DND-41 (cell line): ENCODE measurements at regions not wholly inside any gene's neighbourhood (a gene's known extent, or its start where the extent isn't known, plus 50 kb on each side); places are given as distances from the start of the nearest gene placed in this dataset.

Source experiments
- ATAC-seq: fragments of 200-7000 bp; cut with Tn5 transposase; 3 replicates; pipeline ENCODE4 v1.9.1; 2021; ENCODE audit warnings: low read depth; ENCODE audit not compliant: insufficient read depth
- DNase-seq: peaks from one replicate; pipeline ENCODE4 v3.0.0-alpha.2; 2020
- H2AFZ ChIP-seq: 2 replicates; pipeline ENCODE4 v1.6.0; 2012; ENCODE audit warnings: low read depth, low read length
- H3K27ac ChIP-seq: 2 replicates; pipeline ENCODE4 v1.5.1; 2012; ENCODE audit warnings: low read length, inconsistent platforms
- H3K27me3 ChIP-seq: fragments of 200-600 bp; sonication (generic); 2 replicates; pipeline ENCODE4 v1.6.0; 2012; ENCODE audit warnings: low read length, mild to moderate bottlenecking, inconsistent platforms; ENCODE audit not compliant: insufficient read depth, poor library complexity
- H3K36me3 ChIP-seq: 2 replicates; pipeline ENCODE4 v1.5.1; 2012; ENCODE audit warnings: low read length, inconsistent platforms; ENCODE audit not compliant: insufficient read depth
- H3K4me1 ChIP-seq: 2 replicates; pipeline ENCODE4 v1.5.1; 2012; ENCODE audit warnings: mild to moderate bottlenecking, low read length; ENCODE audit not compliant: insufficient read depth
- H3K4me2 ChIP-seq: 2 replicates; pipeline ENCODE4 v1.6.0; 2012; ENCODE audit warnings: mild to moderate bottlenecking, moderate library complexity, low read length, inconsistent platforms; ENCODE audit not compliant: insufficient read depth
- H3K4me3 ChIP-seq, 2 experiments: fragments of 200-600 bp in 1 of 2; shearing (Covaris generic) in 1 of 2; 2 replicates each; pipeline ENCODE4 v1.5.1; 2012 to 2016; ENCODE audit warnings: inconsistent platforms in 2 of 2, low read length in 2 of 2, mild to moderate bottlenecking in 2 of 2, low read depth in 1 of 2, moderate library complexity in 1 of 2
- H3K79me2 ChIP-seq: 2 replicates; pipeline ENCODE4 v1.6.0; 2012; ENCODE audit warnings: low read length, inconsistent platforms; ENCODE audit not compliant: insufficient read depth
- H3K9ac ChIP-seq: 2 replicates; pipeline ENCODE4 v1.6.0; 2012; ENCODE audit warnings: low read depth, mild to moderate bottlenecking, inconsistent platforms, low read length, moderate library complexity
- H3K9me3 ChIP-seq: 2 replicates; pipeline ENCODE4 v1.5.1; 2012; ENCODE audit warnings: low read length, moderate library complexity, mild to moderate bottlenecking, inconsistent platforms; ENCODE audit not compliant: insufficient read depth, severe bottlenecking
- H4K20me1 ChIP-seq: 2 replicates; pipeline ENCODE4 v1.6.0; 2012; ENCODE audit warnings: low read length; ENCODE audit not compliant: insufficient read depth
- EZH2 ChIP-seq: IDR thresholded peaks from 3 replicates; pipeline ENCODE4 v1.6.1; 2012; ENCODE audit warnings: borderline replicate concordance, low read depth, mild to moderate bottlenecking, moderate library complexity, low read length, inconsistent platforms; ENCODE audit not compliant: severe bottlenecking
- TF ChIP-seq, protein P1 (sequence below): IDR thresholded peaks from 2 replicates; pipeline ENCODE4 v1.5.1; 2012; ENCODE audit warnings: borderline replicate concordance, low read length, moderate library complexity, mild to moderate bottlenecking; ENCODE audit not compliant: poor library complexity, severe bottlenecking; ENCODE audit errors: extremely low read depth

GRCh38 chr10:78210976-78211375 lies 177.3 kb downstream of the RPS24 start:
- no peak for ATAC-seq
- Histone ChIP-seq H2AFZ (no peak overlapping the region), H4K20me1 (no peaks in the 10 kb centered on the region), H3K36me3 (no peaks in the 10 kb centered on the region), H3K4me2 (no peak overlapping the region), H3K4me1 (no peaks in the 10 kb centered on the region), H3K9ac (no peak overlapping the region), H3K27ac (no peak overlapping the region), H3K27me3 (peaks cover 13% of the 10 kb centered on the region), H3K79me2 (no peaks in the 10 kb centered on the region), H3K9me3 (no peaks in the 10 kb centered on the region), H3K4me3 (no peak overlapping the region)
- DNase-seq: no peak
- TF ChIP-seq, protein P1, sequence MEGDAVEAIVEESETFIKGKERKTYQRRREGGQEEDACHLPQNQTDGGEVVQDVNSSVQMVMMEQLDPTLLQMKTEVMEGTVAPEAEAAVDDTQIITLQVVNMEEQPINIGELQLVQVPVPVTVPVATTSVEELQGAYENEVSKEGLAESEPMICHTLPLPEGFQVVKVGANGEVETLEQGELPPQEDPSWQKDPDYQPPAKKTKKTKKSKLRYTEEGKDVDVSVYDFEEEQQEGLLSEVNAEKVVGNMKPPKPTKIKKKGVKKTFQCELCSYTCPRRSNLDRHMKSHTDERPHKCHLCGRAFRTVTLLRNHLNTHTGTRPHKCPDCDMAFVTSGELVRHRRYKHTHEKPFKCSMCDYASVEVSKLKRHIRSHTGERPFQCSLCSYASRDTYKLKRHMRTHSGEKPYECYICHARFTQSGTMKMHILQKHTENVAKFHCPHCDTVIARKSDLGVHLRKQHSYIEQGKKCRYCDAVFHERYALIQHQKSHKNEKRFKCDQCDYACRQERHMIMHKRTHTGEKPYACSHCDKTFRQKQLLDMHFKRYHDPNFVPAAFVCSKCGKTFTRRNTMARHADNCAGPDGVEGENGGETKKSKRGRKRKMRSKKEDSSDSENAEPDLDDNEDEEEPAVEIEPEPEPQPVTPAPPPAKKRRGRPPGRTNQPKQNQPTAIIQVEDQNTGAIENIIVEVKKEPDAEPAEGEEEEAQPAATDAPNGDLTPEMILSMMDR: no peak
- TF ChIP-seq EZH2: no peak

DNA sequence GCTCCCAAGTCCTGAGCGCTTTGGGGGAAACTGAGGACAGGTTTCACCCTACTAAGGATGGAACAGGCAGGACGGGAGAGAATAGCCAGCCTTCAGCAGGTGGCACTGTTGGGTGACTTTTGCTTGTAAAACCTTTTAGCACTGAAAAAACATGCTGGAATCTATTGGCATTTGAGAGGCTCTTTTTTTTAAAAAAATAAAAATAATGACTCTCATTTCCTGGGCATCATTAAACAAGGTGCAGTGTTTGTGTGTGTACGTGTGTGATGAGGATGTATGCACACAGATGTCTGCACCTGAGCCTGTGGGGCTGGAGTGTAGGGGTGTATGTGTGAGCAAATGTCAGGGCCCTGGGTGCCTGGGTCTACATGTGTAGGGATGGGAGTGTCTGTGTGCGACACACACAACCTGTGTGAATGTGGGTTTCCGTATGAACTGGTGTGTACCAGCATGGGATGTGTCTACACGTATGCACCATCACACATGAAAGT lies 177.9 kb downstream of the RPS24 start:
- no peak overlapping the region for H3K4me2 ChIP-seq
- no peak overlapping the region for H3K4me3 ChIP-seq
- H3K4me1 ChIP-seq: no peaks in the 10 kb centered on the region
- ATAC-seq (no peak), DNase-seq (peak; percentile 12)
- no peaks in the 10 kb centered on the region for H4K20me1 ChIP-seq
- H3K9me3 ChIP-seq: no peaks in the 10 kb centered on the region
- H3K27me3 ChIP-seq: peaks cover 15% of the 10 kb centered on the region
- no peak overlapping the region for H2AFZ ChIP-seq
- no peaks in the 10 kb centered on the region for H3K36me3 ChIP-seq
- no peak overlapping the region for H3K9ac ChIP-seq
- no peaks in the 10 kb centered on the region for H3K79me2 ChIP-seq
- no peak for TF ChIP-seq EZH2
- TF ChIP-seq, protein P1: peak; percentile 62
- H3K27ac ChIP-seq: no peak overlapping the region

- H3K4me2 ChIP-seq: no peak overlapping the region
- no peaks in the 10 kb centered on the region for H3K9me3 ChIP-seq
- peaks cover 15% of the 10 kb centered on the region for H3K27me3 ChIP-seq
- H3K9ac ChIP-seq: no peak overlapping the region
- no peaks in the 10 kb centered on the region for H3K36me3 ChIP-seq
- no peak overlapping the region for H3K27ac ChIP-seq
- H2AFZ ChIP-seq: no peak overlapping the region
- no peak overlapping the region for H3K4me3 ChIP-seq
- H4K20me1 ChIP-seq: no peaks in the 10 kb centered on the region
- TF ChIP-seq EZH2: no peak
- TF ChIP-seq, protein P1: no peak
- no peaks in the 10 kb centered on the region for H3K4me1 ChIP-seq
- no peaks in the 10 kb centered on the region for H3K79me2 ChIP-seq
- DNase-seq: no peak
- ATAC-seq: no peak
Observed at GRCh38 chr10:78212060-78212785, 178.6 kb downstream of the RPS24 start.

DNA sequence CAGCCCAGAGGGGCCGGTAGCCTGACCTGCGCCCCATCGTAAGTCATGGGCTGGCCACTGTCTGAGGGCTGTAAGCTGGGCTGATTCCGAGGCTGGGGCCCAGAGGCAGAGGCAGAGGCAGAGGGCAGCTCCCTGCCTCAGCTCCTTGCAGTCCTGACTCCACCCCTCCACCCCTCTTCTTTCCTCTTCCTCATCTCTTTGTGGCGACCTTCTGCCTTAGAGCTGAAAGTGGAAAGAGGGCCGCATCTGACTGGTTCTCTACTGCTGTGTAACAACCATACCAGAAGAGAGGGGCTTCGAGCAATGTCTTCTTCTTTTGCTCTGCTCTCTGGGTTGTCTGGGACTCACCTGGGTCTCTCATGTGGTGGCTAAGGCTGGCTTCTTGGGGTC lies 179.1 kb downstream of the RPS24 start:
- Histone ChIP-seq H3K79me2 (no peaks in the 10 kb centered on the region), H4K20me1 (no peaks in the 10 kb centered on the region), H3K9ac (no peak overlapping the region), H3K4me3 (no peak overlapping the region), H3K4me1 (no peaks in the 10 kb centered on the region), H3K27ac (no peak overlapping the region), H2AFZ (no peak overlapping the region), H3K4me2 (no peak overlapping the region), H3K9me3 (no peaks in the 10 kb centered on the region), H3K27me3 (peaks cover 15% of the 10 kb centered on the region), H3K36me3 (no peaks in the 10 kb centered on the region)
- ATAC-seq (no peak), DNase-seq (no peak)
- TF ChIP-seq, protein P1: no peak
- TF ChIP-seq EZH2: no peak
